ENCODE measurements at regions not wholly inside any gene's neighbourhood (a gene's known extent, or its start where the extent isn't known, plus 50 kb on each side); places are given as distances from the start of the nearest gene placed in this dataset.
"Not testable (repeated sequence)": the region's sequence is repeated elsewhere in the genome, so short reads cannot be mapped to it uniquely, and the experiment has no call there.

DNA sequence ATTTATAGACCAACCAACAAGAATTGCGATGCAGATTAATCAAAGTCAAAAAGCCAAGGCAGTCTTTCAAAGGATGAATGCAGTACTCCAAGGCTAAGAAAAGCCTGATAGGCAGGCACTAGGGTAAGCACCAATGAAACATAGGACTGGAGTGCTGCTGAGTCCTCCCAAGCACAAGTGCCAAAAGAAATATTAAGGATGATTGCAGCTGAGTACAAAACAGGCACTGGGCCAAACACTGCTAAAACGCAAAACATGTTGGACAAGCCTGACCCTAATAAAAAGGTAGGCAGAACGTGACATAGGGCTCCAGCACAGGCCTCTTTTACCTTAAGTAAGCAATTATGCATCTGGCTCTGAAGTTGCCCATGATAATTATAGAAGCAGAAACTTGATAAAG, 160.1 kb upstream of the LRP1B start:
- H3K36me3 ChIP-seq: no peaks in the 10 kb centered on the region
- H3K9me3 ChIP-seq (replicated peaks): no peaks in the 10 kb centered on the region
- no peak overlapping the region for H3K4me3 ChIP-seq
- intact Hi-C loops (cut with micrococcal nuclease): no loop called here
- no peaks in the 10 kb centered on the region for H3K27me3 ChIP-seq (ENCODE audit: low read depth)
- DNase-seq: no peak
- TF ChIP-seq, protein P1, sequence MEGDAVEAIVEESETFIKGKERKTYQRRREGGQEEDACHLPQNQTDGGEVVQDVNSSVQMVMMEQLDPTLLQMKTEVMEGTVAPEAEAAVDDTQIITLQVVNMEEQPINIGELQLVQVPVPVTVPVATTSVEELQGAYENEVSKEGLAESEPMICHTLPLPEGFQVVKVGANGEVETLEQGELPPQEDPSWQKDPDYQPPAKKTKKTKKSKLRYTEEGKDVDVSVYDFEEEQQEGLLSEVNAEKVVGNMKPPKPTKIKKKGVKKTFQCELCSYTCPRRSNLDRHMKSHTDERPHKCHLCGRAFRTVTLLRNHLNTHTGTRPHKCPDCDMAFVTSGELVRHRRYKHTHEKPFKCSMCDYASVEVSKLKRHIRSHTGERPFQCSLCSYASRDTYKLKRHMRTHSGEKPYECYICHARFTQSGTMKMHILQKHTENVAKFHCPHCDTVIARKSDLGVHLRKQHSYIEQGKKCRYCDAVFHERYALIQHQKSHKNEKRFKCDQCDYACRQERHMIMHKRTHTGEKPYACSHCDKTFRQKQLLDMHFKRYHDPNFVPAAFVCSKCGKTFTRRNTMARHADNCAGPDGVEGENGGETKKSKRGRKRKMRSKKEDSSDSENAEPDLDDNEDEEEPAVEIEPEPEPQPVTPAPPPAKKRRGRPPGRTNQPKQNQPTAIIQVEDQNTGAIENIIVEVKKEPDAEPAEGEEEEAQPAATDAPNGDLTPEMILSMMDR (IDR thresholded peaks at IDR 0.05; ENCODE audit: borderline replicate concordance): no peak
- no peak overlapping the region for H3K27ac ChIP-seq (replicated peaks)
- no peaks in the 10 kb centered on the region for H3K4me1 ChIP-seq

DNA sequence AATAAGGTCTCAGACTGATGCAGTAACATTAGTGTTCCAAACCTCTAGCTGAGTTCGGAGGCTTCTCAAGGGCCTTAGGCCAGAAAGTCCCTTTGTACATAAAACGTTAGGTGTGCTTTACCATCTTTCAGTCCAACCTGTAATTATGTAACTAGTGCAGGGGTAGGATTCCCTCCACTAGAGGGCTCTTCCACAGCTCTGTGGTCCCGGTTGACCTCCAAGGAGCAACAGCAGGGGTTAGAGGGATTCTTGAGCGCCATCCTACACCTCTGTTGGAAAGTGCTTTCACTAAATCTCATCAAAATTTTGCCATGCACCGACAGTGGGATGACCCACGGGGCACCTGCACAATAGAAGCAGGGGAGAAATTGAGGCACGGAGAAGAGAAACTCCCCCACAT, 155.8 kb upstream of the LRP1B start:
- H3K4me1 ChIP-seq: no peaks in the 10 kb centered on the region
- no peaks in the 10 kb centered on the region for H3K27me3 ChIP-seq (ENCODE audit: low read depth)
- TF ChIP-seq, protein P1 (IDR thresholded peaks at IDR 0.05; ENCODE audit: borderline replicate concordance): no peak
- H3K9me3 ChIP-seq (replicated peaks): no peaks in the 10 kb centered on the region
- no peak overlapping the region for H3K4me3 ChIP-seq
- no peak overlapping the region for H3K27ac ChIP-seq (replicated peaks)
- H3K36me3 ChIP-seq: no peaks in the 10 kb centered on the region
- no peak for DNase-seq
- intact Hi-C loops (cut with micrococcal nuclease): no loop called here

DNA sequence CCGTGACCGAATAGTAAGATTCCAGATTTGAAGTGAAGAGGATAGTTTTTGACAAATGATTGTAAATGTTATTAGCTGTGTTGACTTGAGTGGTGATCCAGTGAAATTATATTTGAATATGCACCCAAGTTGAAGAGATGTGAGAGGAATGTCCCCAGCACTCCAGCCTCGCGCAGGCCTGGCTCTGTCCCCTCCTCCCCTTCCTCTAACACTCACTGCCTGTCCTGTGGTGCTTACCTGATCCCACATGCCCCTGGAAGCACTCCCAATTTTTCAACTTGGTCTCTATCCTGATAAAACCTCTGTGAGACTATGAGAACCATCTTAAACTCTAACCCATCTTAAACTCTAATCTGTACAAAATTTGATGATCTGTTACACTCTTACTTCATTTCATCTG, 154.7 kb upstream of the LRP1B start:
- H3K4me1 ChIP-seq: no peaks in the 10 kb centered on the region
- no peaks in the 10 kb centered on the region for H3K36me3 ChIP-seq
- H3K27ac ChIP-seq (replicated peaks): no peak overlapping the region
- no peaks in the 10 kb centered on the region for H3K9me3 ChIP-seq (replicated peaks)
- no peak overlapping the region for H3K4me3 ChIP-seq
- intact Hi-C loops (cut with micrococcal nuclease): no loop called here
- DNase-seq: no peak
- no peaks in the 10 kb centered on the region for H3K27me3 ChIP-seq (ENCODE audit: low read depth)
- TF ChIP-seq, protein P1 (IDR thresholded peaks at IDR 0.05; ENCODE audit: borderline replicate concordance): no peak

DNA sequence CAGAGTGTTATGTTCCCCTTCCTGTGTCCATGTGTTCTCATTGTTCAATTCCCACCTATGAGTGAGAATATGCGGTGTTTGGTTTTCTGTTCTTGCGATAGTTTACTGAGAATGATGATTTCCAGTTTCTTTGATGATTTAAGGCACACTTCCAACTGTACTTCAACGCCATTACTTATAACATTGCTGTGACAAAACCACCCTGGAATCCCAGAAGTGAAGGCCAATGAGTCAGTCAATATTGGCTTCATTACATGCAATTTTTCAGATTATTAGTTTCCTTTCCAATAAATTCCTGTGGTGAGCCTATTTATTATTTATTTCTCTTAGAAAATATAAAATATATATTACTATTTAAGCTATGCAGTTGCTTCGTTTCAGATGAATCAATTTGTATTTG, 153.5 kb upstream of the LRP1B start:
- intact Hi-C loops (cut with micrococcal nuclease); H3K27me3 ChIP-seq (ENCODE audit: low read depth); H3K9me3 ChIP-seq (replicated peaks); H3K36me3 ChIP-seq; H3K27ac ChIP-seq (replicated peaks); H3K4me1 ChIP-seq; DNase-seq; H3K4me3 ChIP-seq: not testable (repeated sequence)

DNA sequence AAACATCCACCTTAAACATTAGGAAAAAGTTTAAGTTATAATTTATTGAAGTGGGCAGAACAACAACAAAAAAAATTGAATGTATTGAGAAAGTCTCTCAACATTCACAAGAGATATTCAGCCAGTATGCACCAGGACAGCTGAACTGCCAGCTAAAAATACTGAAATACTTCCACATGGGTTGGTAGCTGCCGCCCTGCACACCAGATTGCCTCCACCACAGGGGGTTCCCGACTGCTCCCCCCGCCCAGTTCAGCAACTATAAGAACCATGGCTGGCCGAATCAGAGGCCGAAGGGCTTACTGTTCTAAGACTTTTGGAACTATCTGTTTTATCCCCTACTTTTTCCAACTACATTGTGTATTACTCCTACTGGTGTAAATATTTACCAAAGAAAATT, 150.0 kb upstream of the LRP1B start:
- H3K27me3 ChIP-seq (ENCODE audit: low read depth): no peaks in the 10 kb centered on the region
- peaks cover 7% of the 10 kb centered on the region for H3K9me3 ChIP-seq (replicated peaks)
- no peaks in the 10 kb centered on the region for H3K4me1 ChIP-seq
- no peak overlapping the region for H3K27ac ChIP-seq (replicated peaks)
- DNase-seq: no peak
- TF ChIP-seq, protein P1 (IDR thresholded peaks at IDR 0.05; ENCODE audit: borderline replicate concordance): no peak
- intact Hi-C loops (cut with micrococcal nuclease): no loop called here
- no peak overlapping the region for H3K4me3 ChIP-seq
- no peaks in the 10 kb centered on the region for H3K36me3 ChIP-seq

DNA sequence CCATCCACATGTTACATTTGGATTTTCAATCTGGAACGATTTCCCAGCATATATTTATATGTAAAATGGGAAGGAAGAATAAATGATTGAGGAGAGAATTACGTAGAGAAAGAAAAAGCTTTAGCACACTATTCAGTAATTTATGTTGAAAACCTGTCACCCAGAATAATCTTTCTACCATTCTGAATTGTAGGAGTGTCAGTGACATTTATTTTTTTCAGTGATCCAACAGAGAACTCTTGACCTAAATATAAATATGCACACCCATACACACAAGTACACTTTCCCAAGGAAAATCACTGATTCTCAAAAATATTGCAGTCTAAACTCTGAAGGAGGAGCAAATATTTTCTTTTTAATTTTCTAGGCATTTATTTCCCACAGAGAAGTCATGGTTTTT, 140.2 kb upstream of the LRP1B start:
- DNase-seq: no peak
- Histone ChIP-seq H3K36me3 (no peaks in the 10 kb centered on the region), H3K27ac (replicated peaks) (no peak overlapping the region), H3K4me3 (no peak overlapping the region), H3K9me3 (replicated peaks) (peaks cover 6% of the 10 kb centered on the region), H3K4me1 (no peaks in the 10 kb centered on the region), H3K27me3 (ENCODE audit: low read depth) (no peaks in the 10 kb centered on the region)
- TF ChIP-seq, protein P1 (IDR thresholded peaks at IDR 0.05; ENCODE audit: borderline replicate concordance): no peak
- intact Hi-C loops (cut with micrococcal nuclease): no loop called here

Data from left ventricle myocardium inferior (tissue), 1 donor.